Transverse colon (tissue), 4 donors: ENCODE measurements at regions not wholly inside any gene's neighbourhood (a gene's known extent, or its start where the extent isn't known, plus 50 kb on each side); places are given as distances from the start of the nearest gene placed in this dataset.

Experiments
- DNase-seq: peaks from one replicate; pipeline ENCODE4 v3.0.0-alpha.2; 2019
- H3K27ac ChIP-seq, 4 donors: fragments of 200-600 bp; sonication (generic); 2 replicates each; pipeline ENCODE4 v1.5.1; 2016 to 2018; ENCODE audit warnings: inconsistent platforms in 4 of 4
- H3K27me3 ChIP-seq: fragments of 200-600 bp; sonication (generic); 2 replicates; pipeline ENCODE4 v1.5.1; 2017; ENCODE audit warnings: inconsistent platforms
- H3K36me3 ChIP-seq, 4 donors: fragments of 200-600 bp; sonication (generic); 2 replicates each; pipeline ENCODE4 v1.5.1; 2017 to 2019; ENCODE audit warnings: inconsistent platforms in 4 of 4
- H3K4me1 ChIP-seq, 4 donors: fragments of 200-600 bp; sonication (generic); 2 replicates each; pipeline ENCODE4 v1.5.1; 2017 to 2020; ENCODE audit warnings: inconsistent platforms in 4 of 4
- H3K4me3 ChIP-seq, 4 donors: fragments of 200-600 bp; sonication (generic); 1 replicate in 1 of 4; 2 replicates in 3 of 4; pipeline versions ENCODE4 v1.5.1 to v1.6.1; 2017 to 2019; ENCODE audit warnings: inconsistent platforms in 4 of 4
- H3K9me3 ChIP-seq, 2 donors: fragments of 200-600 bp; sonication (generic); 2 replicates each; pipeline ENCODE4 v1.5.1; 2017 to 2019; ENCODE audit warnings: inconsistent platforms in 2 of 2
- CTCF ChIP-seq, 5 experiments: fragments of 200-600 bp in 3 of 5; fragments of 450-650 bp in 2 of 5; sonication (generic) in 3 of 5; IDR thresholded peaks; 1 replicate in 2 of 5; 2 replicates in 3 of 5; pipeline ENCODE4 v1.5.1; 2016 to 2017; ENCODE audit warnings: antibody characterized with exemption in 5 of 5, inconsistent platforms in 3 of 5, mild to moderate bottlenecking in 2 of 5, moderate library complexity in 1 of 5
- EP300 ChIP-seq: sonication (generic); formaldehyde crosslinking; IDR thresholded peaks from one replicate; pipeline ENCODE4 v1.6.1; 2017; ENCODE audit warnings: antibody characterized with exemption, low read depth
- POLR2A ChIP-seq: fragments of 450-650 bp; IDR thresholded peaks from one replicate; pipeline ENCODE4 v1.6.1; 2016; ENCODE audit warnings: antibody characterized with exemption, mild to moderate bottlenecking, moderate library complexity
- POLR2AphosphoS5 ChIP-seq, 3 donors: sonication (generic); formaldehyde crosslinking; IDR thresholded peaks; one replicate each; pipeline ENCODE4 v1.6.1; 2016; ENCODE audit warnings: antibody characterized with exemption in 3 of 3
- WGBS, 2 donors: methylation state at CpG; one replicate each; pipeline ENCODE4 v1.1.5; 2018; ENCODE audit warnings: low coverage in 1 of 2; 5-methylcytosine and 5-hydroxymethylcytosine counted together
- in situ Hi-C, 4 donors: fragments of 200-750 bp; cut with MboI; loops; one replicate each; pipeline versions ENCODE4 v1.15.0 to v1.15.1; 2017; ENCODE audit warnings: low sequenced_read_pairs in 3 of 4, low pct_ligation_motif_present in 1 of 4, low pct_unique_long_range_greater_than_20kb in 1 of 4
- intact Hi-C: fragments of 100-400 bp; cut with DNase I; formaldehyde crosslinking; loops from one replicate; pipeline ENCODE4 v1.15.1; 2023; ENCODE audit warnings: low total_unique reads

- no peak for TF ChIP-seq EP300
- TF ChIP-seq POLR2A = no peak
- no peak for TF ChIP-seq CTCF (IDR thresholded peaks at IDR 0.05)
- TF ChIP-seq POLR2AphosphoS5 (IDR thresholded peaks at IDR 0.05) = no peak
- in situ Hi-C loops (no loop called here), intact Hi-C loops (no loop called here)
- Histone ChIP-seq H3K27me3 (no peaks in the 10 kb centered on the region), H3K27ac (no peak overlapping the region), H3K36me3 (no peaks in the 10 kb centered on the region), H3K9me3 (no peaks in the 10 kb centered on the region), H3K4me1 (no peaks in the 10 kb centered on the region), H3K4me3 (no peak overlapping the region)
- no peak for DNase-seq
- 37 to 48% methylated on average over 3 to 4 of the region's 4 CpGs for WGBS, 2 donors
Observed at GRCh38 chr13:39952249-39953233, 297.1 kb downstream of the COG6 start.

GRCh38 chr13:39954476-39954875 lies 299.0 kb downstream of the COG6 start:
- WGBS, 2 donors = 73 to 74% methylated on average over 3 to 4 of the region's 4 CpGs
- no peak for DNase-seq
- Histone ChIP-seq H3K27ac (no peak overlapping the region), H3K9me3 (no peaks in the 10 kb centered on the region), H3K27me3 (no peaks in the 10 kb centered on the region), H3K4me3 (no peak overlapping the region), H3K36me3 (no peaks in the 10 kb centered on the region), H3K4me1 (no peaks in the 10 kb centered on the region)
- intact Hi-C loops = no loop called here
- TF ChIP-seq CTCF (IDR thresholded peaks at IDR 0.05) (no peak), POLR2A (no peak), POLR2AphosphoS5 (IDR thresholded peaks at IDR 0.05) (no peak), EP300 (no peak)
- in situ Hi-C loops = no loop called here

GRCh38 chr13:39955560-39955959 lies 300.1 kb downstream of the COG6 start:
- no peaks in the 10 kb centered on the region for H3K4me1 ChIP-seq
- H3K27me3 ChIP-seq = no peaks in the 10 kb centered on the region
- in situ Hi-C loops (no loop called here), intact Hi-C loops (no loop called here)
- TF ChIP-seq POLR2A (no peak), CTCF (IDR thresholded peaks at IDR 0.05) (no peak), EP300 (no peak), POLR2AphosphoS5 (IDR thresholded peaks at IDR 0.05) (no peak)
- no peaks in the 10 kb centered on the region for H3K36me3 ChIP-seq
- no peak for DNase-seq
- 81 to 100% methylated on average over 1 of the region's 1 CpG for WGBS, 2 donors
- no peaks in the 10 kb centered on the region for H3K9me3 ChIP-seq
- no peak overlapping the region for H3K27ac ChIP-seq
- H3K4me3 ChIP-seq = no peak overlapping the region

GRCh38 chr13:39956036-39956435 lies 300.6 kb downstream of the COG6 start:
- Histone ChIP-seq H3K27me3 (no peaks in the 10 kb centered on the region), H3K9me3 (no peaks in the 10 kb centered on the region), H3K4me1 (no peaks in the 10 kb centered on the region), H3K4me3 (no peak overlapping the region), H3K36me3 (no peaks in the 10 kb centered on the region), H3K27ac (no peak overlapping the region)
- WGBS, 2 donors = 91% methylated on average over 2 of the region's 2 CpGs; no CpG with 5 or more reads in 1 of the 2 donors
- no peak for TF ChIP-seq POLR2AphosphoS5 (IDR thresholded peaks at IDR 0.05)
- no peak for TF ChIP-seq POLR2A
- no peak for TF ChIP-seq EP300
- no peak for TF ChIP-seq CTCF (IDR thresholded peaks at IDR 0.05)
- intact Hi-C loops (no loop called here), in situ Hi-C loops (no loop called here)
- no peak for DNase-seq
